ENCODE measurements at regions not wholly inside any gene's neighbourhood (a gene's known extent, or its start where the extent isn't known, plus 50 kb on each side); places are given as distances from the start of the nearest gene placed in this dataset.
"Not testable (repeated sequence)": the region's sequence is repeated elsewhere in the genome, so short reads cannot be mapped to it uniquely, and the experiment has no call there.

DNA sequence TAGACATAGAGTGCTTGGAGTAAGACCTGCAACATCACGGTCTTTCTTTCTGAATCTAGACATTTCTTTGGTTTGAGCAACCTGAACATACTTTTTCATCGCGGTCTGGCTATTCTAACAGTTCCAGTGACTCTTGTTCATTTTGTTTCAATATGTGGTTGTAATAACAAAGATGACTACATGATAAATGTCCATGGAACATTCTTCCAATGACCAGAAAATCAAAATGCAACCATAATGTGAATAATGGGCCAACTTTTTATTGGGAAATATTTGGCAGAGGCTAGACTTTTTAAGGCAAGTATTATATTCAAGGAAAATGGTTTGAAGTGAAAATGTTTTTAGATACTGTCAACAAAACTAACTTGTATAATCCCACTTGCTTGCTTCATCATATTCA, 282.5 kb downstream of the INHBA start:
- FAIRE-seq, result no peak

DNA sequence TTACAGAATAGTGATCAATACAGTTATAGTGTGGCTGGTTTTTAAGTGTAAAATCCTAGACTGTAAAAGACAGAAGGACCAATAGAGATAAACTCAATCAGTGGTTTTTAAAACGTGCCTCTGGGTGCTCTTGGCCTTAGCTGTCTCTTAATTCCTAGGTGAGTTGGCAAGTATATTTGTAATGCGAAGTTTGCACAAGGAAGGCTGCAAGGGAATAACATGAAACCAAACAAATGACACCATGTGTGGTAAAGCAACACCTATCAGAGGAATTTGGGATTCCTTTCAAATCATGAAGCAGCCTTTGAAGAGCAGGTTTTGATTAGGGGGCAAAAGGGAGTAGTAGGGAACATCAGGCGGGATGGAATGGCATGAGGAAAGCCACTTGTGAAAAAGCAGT, 284.6 kb downstream of the INHBA start:
- no peak for FAIRE-seq

DNA sequence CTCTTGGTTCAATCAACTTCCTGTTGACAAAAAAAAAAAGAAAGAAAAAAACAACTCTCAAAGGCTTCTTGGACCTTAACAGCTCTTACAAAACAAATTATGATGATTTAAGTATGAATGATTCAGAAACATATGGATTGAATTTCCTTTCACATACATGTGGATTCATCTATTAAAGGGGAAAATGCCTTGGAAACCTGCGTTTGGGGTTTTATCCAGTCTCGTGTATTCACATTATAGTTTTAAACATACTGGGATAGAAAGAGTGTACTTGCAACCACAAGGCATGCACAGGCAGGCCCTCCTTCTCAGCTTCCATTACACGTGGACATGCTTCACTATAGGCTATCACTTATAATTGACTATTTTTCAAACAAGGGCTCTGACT, 286.7 kb downstream of the INHBA start:
- FAIRE-seq, result no peak

DNA sequence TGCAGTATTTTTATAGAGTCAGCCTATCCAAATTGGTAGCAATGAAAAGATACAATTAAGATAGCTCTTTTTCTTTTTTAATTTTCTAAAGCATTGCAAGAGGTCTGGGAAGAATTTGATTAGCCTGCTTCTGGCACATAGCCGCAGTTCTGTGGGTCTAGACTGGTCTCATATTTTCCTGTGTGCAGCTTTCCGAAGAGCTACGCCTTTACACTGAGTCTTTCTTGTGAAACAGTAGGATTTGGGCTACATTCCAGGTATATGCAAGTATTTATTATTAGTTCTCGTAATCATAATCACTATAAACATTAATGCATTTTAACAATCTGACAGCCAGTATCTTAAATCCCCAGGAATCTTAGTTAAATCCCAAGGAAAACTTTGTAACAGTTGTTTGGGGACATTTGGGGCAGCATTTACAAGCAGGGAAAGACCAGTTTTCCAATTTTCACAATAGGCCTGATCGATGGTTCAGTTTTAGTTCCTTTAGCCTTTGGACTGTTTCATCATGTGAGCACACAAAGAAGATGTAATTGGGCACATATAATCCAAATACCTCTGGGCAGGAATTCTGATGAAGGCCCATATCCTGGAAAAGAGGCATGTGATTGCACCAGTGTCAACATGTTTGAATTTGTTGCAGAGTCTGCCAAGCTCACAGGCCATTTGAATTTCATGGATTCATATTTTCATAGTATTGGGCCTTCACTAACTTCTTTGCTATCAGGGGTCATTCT, 287.3 kb downstream of the INHBA start:
- no peak for FAIRE-seq

DNA sequence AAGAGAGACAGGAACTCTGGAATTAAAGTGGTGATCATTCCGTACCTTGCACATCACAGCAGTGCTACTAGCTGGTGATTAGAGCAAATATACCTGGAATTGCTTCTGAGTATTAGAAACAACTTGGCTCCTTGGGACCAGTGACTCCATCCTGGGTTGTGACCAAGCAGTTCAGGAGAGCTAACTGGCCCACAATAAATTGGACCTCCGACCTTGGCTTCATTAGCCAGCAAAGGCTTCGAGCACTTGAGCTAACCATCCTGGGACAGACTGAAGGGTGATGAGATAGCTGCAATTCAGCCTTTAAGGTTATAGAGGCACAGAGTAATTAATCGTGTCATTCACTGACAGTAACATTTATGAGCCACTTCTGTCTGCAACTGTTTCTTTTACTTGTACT, 287.8 kb downstream of the INHBA start:
- no peak for FAIRE-seq

DNA sequence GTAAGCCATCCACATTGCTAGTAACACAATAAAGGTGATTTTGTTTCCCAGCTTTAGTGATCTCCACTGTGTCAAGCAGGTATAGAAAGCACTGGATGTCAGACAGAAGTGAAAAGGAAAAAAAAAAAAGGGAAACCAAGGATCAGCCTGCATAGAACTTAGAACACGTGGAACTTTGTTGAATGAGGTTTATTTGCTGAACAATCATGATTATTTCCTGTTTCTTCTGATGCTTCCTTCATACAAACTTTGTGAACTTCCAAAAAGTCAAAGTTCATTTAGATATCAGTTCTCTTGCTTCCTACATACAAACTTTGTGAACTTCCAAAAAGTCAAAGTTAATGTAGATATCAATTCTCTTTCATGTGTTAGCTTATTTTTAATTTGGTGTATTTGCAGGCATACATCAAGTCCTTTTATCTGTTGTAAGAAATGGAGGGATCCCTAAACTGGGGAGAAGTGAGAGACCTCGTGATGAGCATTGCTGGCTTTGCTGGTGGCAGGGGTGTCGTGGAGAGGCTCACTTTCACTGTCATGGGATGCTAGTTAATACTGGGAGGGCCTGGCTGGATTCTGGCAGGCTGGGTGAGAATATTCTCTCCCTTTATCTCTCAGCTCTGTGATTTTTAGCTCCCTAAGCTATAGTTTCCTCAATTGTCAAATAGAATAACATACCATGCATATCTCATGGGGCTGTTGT, 298.4 kb downstream of the INHBA start:
- no peak for FAIRE-seq

DNA sequence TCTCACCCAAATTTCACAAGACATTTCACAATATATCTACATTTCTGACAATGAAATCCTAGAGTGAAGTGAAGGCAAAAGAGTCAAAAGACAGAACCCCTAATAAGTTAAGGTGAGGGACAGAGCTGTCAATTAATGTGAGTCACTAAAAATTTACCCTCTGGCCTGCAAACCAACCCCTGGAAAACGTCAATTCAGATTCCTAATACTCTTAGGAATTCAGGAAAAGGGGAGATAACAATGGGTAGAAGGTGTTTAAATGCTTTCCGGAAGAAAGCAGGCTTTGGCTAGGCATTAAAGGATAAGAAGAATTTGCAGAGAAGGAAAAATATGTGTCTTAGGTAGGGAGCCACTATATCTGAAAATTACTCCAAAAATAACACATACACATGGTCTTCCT, 299.6 kb downstream of the INHBA start:
- FAIRE-seq, result no peak

DNA sequence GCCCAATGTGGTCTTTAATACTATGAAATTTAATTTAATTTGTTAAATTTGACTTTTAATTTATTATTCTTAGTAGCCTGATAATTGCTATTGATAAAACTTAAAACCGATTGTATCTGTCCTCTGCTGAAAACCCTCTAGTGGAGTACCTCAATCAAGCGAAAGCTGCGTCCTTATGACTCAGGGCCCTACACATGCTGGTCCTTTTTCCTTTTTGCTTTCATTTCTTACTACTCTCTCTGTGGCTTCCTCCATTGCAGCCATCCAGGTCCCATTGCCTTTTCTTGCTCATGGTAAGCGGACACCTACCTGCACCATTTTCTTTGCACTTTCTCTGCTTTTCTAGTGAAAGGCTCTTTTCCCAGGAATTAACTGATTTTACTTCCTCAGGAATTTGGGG, 301.1 kb downstream of the INHBA start:
- no peak for FAIRE-seq

DNA sequence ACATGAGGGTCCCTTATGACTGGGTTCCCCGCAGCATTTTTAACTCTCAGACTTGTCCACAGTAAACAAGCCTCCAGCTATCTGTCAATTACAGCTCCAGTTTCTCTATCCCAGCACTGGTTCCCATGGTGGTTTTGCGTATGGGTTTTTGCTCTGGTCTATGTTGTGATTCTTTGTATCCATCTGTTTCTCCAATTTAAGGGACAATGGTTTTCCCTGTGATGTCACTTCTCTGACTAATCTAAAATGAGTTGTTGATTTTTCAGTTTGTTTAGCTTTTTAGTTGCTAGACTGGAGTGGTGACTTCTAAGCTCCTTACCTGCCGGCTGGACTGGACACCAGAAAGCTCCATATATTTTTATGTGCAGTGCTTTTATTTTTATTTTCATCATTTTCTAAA, 303.7 kb downstream of the INHBA start:
- FAIRE-seq, result no peak

DNA sequence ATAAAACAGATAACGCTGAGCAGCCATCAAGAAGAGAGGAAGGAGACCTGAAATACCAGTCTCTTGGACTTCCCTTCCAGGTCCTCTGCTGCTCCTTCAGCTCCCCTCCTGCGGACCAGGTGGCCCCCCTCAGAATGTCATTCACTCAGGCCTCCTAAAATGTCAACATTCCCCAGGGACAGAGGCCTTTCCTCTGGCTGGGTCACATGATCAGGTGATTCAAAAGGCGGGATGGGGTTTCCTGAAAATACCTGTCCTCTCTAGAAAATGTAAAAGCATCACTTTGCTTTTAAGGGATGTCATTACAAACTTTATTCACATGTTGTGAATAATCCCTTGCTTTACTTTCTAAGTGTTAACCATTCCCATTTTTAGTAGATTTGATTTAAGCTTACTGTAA, 311.1 kb downstream of the INHBA start:
- FAIRE-seq, result no peak

DNA sequence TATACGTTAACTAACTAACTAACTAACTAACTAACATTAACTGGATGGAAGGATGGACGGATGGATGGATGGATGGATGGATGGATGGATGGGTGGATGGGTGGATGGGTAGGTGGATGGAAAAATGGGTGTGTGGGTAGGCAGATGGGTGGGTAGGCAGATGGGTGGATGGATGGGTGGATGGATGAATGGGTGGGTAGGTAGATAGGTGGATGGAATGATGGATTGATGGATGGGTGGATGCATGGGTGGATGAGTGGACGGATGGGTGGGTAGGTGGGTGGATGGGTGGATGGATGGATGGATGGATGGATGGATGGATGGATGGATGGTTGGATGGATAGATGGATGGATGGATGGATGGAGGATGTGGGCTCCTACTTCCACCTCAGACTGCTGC, 314.0 kb downstream of the INHBA start:
- FAIRE-seq, result not testable (repeated sequence)

DNA sequence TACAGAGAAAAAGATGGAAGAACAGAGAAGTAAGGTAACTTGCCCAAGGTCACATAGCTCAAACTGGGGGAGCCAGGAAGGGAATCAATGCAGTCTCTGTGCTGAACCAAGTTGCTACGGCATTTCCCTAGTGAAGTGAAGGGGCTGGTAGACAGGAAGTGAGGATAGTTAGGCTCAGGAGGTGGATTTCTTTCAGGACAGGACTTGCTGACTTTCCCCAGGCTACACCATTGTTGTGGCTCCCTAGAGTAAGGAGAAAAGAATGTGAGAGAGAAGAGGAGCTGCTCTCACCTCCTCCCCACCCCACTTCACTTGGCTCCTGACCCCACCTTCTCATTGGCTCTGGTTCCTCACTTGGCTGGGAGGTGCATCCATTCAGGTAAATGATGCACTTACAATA, 316.9 kb downstream of the INHBA start:
- FAIRE-seq, result no peak

DNA sequence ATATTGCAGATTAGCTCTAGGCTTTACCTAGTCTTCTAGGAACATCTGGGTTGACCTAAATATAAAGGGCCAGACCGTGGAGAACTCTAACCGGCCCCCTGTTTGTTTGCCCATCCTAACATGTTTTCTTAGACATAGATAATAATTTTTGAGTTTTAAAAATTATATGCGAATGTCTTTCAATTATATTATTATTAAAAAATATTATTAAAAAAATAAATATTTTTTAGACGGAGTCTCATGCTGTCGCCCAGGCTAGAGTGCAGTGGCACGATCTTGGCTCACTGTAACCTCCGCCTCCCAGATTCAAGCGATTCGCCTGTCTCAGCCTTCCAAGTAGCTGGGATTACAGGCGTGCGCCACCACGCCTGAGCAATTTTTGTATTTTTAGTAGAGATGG, 318.5 kb downstream of the INHBA start:
- FAIRE-seq, result no peak

DNA sequence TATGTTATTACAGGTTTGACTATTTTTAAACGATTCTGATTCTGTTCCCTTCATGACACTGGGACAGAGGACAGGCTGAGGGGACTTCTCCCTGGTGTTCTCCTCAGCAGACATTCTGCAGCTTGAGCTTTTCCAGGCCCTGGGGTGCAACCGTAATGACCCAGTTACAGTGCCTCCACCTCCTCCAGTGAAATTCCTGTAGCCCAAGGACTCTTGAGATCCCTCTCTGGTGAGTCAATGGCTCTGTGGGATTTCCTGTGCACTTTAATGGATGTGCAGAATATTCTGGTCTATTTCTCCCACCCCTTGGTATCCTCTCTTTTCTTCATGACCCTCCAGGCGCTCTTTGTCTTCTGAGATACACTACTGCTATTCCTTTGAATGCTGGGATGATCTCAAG, 319.3 kb downstream of the INHBA start:
- FAIRE-seq, result no peak

DNA sequence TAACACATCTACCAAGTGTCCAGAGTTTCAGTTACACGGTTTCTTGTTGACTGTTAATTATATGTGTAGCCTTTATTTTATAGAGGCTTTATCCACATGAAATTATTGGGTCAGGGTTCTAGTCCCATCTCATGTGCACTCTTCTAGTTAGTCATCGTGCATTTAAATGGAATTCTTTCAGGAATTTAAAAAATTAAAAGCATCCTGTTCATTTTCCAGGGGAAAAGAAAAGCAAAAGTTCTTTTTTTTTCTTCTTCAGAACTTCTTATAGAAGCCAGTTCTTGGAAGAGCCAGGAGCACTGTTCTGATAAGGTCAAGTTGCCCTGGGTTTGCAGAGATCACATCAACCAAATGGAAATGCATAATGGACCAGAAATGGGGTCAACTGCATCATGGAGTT, 324.7 kb downstream of the INHBA start:
- FAIRE-seq, result no peak

DNA sequence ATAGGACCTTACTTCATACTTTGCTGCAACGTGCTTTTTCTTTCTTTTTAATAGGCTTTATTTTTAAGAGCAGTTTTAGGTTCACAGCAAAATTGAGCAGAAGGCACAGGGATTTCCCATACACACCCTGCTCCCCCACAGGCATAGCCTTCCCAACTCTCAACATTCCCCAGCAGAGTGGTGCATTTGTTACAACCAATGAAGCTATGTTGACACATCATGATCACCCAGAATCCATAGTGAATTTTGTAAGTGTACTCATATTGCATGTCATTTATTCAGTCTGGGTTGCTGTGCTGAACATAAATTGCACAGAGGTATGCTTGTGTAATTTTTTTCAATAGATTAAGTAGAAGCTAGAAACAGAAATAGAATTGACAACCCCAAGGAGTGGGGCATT, 327.3 kb downstream of the INHBA start:
- no peak for FAIRE-seq

DNA sequence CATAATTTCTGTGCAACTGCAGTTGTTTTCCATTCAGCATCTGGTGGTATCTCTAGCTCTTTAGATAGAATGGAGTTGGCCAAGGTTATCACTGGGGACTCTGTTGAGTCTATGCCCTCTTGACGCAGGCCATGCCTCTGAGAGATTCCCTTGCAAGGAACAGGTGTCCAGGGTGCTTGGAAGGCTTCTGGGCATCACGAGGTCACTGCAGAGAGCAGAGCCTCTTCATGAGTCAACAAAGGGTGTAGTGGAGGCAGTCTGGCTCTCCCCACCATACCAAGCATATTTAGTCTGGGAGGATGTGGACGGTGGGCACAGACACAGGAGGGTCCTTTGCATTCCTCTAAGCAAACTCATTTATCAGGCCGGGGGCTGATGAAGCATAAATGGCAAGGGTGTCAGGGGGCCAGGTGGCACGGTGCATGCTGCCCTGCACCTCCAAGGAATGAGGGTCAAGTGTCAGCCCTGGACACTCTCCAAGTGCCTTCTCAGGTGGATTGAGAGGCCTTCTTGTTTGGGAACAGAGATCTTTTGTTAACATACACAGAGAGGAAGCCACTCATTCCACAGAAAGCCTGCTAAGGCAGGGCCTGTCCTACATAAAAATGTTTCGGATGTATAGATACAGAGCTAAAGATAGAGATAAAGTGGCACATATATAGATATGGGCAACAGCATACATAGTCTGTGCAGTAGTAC, 328.6 kb downstream of the INHBA start:
- FAIRE-seq, result no peak

DNA sequence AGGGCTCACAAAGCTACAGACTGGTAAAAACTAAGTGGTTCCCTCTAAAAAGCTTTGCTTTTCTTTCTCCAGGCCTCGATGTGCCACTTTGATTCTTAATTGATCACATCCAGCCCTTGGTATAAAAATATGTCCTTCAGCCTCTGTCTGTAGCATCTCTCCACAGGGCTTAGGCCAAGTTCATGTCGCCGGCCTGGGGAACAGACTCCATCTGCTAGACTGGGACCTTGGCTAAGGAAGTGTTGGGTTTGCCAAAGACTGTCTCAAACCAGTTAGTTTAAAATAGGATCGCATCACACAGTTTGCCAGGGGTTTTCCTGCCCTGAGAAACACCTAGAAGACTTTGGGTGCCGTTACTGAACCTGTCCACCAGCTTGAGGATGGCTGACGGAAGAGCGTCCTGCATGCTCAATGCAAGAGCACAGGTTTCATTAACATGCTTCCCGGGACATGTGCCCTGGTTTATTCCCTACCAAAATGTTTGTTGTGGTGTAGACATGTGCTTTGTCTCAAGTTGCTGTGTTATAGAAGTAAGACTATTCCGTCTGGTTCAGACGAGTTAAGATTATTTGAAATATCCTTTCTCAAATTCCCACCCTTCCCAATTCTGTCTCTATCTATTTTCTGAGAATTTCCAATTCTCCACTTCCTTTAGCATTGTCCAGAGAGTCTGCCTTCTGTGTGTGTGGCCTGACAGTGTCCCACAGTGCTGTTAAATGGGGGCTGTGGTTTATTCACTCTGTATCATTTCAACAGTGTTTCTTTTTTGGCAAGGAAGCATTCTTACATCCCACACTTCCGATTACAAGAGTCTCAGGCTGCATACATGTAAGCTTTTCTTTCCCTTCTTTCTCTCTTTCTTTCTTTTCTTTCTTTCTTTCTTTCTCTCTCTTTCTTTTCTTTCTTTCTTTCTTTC, 334.7 kb downstream of the INHBA start:
- FAIRE-seq, result no peak

DNA sequence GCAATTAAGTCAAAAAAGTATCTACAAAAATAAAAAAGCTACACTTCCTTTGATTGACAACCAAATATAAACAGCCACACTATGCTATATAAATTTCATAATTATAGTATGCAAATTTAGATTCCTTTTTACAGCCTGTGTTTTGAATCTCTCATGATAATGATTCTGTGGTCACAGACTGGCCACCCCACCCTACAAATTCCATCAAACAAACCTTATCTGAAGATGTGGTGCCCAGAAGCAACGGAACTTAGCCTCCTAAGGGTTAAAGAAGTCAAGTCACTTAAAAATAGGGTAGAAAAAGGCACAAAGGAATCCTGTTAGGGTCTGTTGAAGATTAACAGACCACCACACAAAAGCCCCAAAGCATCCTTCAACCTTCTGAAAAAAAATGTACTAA, 351.8 kb downstream of the INHBA start:
- FAIRE-seq, result no peak

DNA sequence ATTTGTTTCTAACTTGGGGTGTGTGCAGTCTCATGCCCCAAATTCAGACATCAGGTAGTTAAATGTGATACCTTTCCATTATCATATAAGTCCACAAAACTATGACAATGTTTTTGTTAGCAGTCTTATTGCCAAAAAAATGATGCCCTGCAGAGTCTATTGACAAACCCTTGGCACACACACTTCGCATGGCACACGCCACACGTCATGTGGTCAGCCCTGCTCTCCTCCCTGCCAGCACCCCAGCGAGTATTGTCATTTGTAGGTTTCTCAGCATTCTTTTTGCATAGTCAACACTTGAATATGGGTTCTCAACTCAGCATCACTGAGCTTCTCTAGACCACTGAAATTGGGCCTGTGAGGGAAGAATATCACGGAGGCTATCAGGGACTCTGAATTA, 356.0 kb downstream of the INHBA start:
- FAIRE-seq, result no peak

DNA sequence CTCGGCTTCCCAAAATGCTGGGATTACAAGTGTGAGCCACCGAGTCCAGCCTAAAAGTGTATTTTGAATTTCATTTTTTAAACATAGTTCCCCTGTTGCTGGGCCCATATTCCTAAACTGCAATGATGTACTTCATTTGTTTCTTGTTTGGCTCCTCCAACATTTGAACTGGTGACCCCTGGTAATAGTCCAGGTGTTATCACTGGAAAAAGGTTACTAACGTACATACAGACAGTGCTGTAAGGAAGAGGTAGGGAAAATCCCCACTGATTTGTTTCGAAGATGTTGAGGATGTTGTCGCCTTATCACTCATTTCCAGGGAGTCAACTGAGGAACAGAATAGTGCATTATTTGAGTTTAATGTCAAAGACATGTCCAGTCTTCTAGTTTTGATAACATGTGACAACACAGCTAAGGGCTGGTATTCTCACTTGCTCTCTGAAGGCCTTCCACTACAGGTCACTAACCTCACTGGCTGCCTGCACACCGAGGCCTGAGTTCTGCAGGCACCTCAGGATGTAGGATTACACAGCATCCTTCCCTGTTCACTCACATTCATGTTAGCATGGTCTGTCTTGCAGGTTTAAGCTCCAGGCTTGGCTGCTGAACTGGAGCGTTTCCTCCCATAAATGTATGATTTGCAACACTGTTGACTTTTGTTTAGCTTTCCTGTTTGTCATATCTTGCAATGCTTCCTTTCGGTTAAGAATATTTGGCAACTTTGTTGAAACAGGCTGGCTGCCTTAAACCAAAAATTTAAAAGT, 362.8 kb downstream of the INHBA start:
- no peak for FAIRE-seq

DNA sequence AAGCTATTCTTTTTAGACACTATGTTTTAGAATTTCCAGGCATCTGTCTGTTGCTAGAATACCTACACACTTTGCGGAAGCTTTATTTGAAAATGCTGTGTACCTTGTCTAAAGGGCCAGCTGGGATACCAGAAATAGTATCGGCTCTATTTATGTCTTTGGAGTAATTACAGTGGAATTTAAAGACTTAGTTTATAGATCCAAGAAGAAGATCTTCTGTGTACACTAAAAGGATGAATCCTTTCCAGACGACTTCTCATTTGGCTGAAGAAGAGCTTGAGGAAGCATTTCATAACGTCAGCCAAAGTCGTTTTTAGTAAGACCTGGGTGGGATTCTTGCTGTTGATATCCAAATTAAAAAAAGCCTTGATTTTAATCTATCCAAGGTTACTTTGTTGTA, 365.9 kb downstream of the INHBA start:
- no peak for FAIRE-seq
